Hematopoietic multipotent progenitor cell treated with erythropoietin and hydrocortisone succinate and interleukin-3 and kit ligand, for 6 days (in vitro differentiated cells): ENCODE measurements at regions not wholly inside any gene's neighbourhood (a gene's known extent, or its start where the extent isn't known, plus 50 kb on each side); places are given as distances from the start of the nearest gene placed in this dataset.

Experiments
- DNase-seq: peaks from one replicate; pipeline ENCODE4 v3.0.0-alpha.2; 2015

GRCh38 chrX:4841216-4841745 lies 1127.8 kb upstream of the PRKX start:
- DNase-seq, result no peak

GRCh38 chrX:4831574-4831973 lies 1118.1 kb upstream of the PRKX start:
- DNase-seq, result no peak

- DNase-seq, result no peak
These were observed 1117.6 kb upstream of the PRKX start for GRCh38 chrX:4830880-4831557.

- no peak for DNase-seq
These were observed 1112.1 kb upstream of the PRKX start for GRCh38 chrX:4825550-4825949.

- no peak for DNase-seq
These were observed 1096.1 kb upstream of the PRKX start for GRCh38 chrX:4809571-4809970.

- peak; percentile 55 for DNase-seq
These were observed 1092.1 kb upstream of the PRKX start for GRCh38 chrX:4805502-4805901.

- no peak for DNase-seq
These were observed 1087.3 kb upstream of the PRKX start for GRCh38 chrX:4800756-4801155.

GRCh38 chrX:4787971-4788370 lies 1074.5 kb upstream of the PRKX start:
- peak; percentile 4 for DNase-seq

GRCh38 chrX:4764888-4765287 lies 1051.4 kb upstream of the PRKX start:
- no peak for DNase-seq

- no peak for DNase-seq
These were observed 1048.7 kb upstream of the PRKX start for GRCh38 chrX:4762196-4762595.

GRCh38 chrX:4754878-4755604 lies 1041.6 kb upstream of the PRKX start:
- DNase-seq, result peak; percentile 4

- no peak for DNase-seq
These were observed 1027.6 kb upstream of the PRKX start for GRCh38 chrX:4741024-4741423.

- no peak for DNase-seq
These were observed 1021.9 kb upstream of the PRKX start for GRCh38 chrX:4735299-4735698.

GRCh38 chrX:4710618-4711433 lies 997.4 kb upstream of the PRKX start:
- peak; percentile 93 for DNase-seq

- peak; percentile 23 for DNase-seq
These were observed 995.7 kb upstream of the PRKX start for GRCh38 chrX:4708970-4709760.

GRCh38 chrX:4706961-4707360 lies 993.5 kb upstream of the PRKX start:
- no peak for DNase-seq

- no peak for DNase-seq
These were observed 977.1 kb upstream of the PRKX start for GRCh38 chrX:4690521-4690920.

GRCh38 chrX:4682636-4683035 lies 969.2 kb upstream of the PRKX start:
- no peak for DNase-seq

GRCh38 chrX:4675686-4676300 lies 962.3 kb upstream of the PRKX start:
- no peak for DNase-seq

- no peak for DNase-seq
These were observed 960.8 kb upstream of the PRKX start for GRCh38 chrX:4674028-4674782.

- DNase-seq, result no peak
These were observed 957.9 kb upstream of the PRKX start for GRCh38 chrX:4671344-4671743.
